Pancreas (tissue), 10 donors: ENCODE measurements at regions not wholly inside any gene's neighbourhood (a gene's known extent, or its start where the extent isn't known, plus 50 kb on each side); places are given as distances from the start of the nearest gene placed in this dataset.

Source experiments
- ATAC-seq, 4 donors: fragments of 200-7000 bp; cut with Tn5 transposase; one replicate each; pipeline versions ENCODE4 v1.8.0 to v1.9.1; 2020; ENCODE audit warnings: mild to moderate bottlenecking in 4 of 4, moderate library complexity in 4 of 4
- DNase-seq, 6 donors: peaks; one replicate each; pipeline ENCODE4 v3.0.0-alpha.2; 2020
- FAIRE-seq: peaks from 2 replicates; lab custom pipeline; 2012; peaks lifted over from hg19 to GRCh38; lab: Jason Lieb, UNC
- H3K27ac ChIP-seq, 4 donors: fragments of 200-600 bp; sonication (generic); 1 replicate in 3 of 4; 2 replicates in 1 of 4; pipeline versions ENCODE4 v1.5.0 to v1.8.0; 2020
- H3K27me3 ChIP-seq, 4 donors: fragments of 200-600 bp; one replicate each; pipeline ENCODE4 v1.8.0; 2021
- H3K36me3 ChIP-seq, 3 donors: fragments of 200-600 bp; sonication (generic) in 1 of 3; one replicate each; pipeline versions ENCODE4 v1.5.0 to v1.8.0; 2020 to 2021
- H3K4me1 ChIP-seq, 3 donors: fragments of 200-600 bp; one replicate each; pipeline ENCODE4 v1.8.0; 2021
- H3K4me3 ChIP-seq, 4 donors: fragments of 200-600 bp; sonication (generic) in 2 of 4; one replicate each; pipeline versions ENCODE4 v1.5.0 to v1.8.0; 2020 to 2021
- H3K9me3 ChIP-seq, 4 donors: fragments of 200-600 bp; one replicate each; pipeline ENCODE4 v1.8.0; 2021
- WGBS, 2 donors: extraction: QIAGEN DNeasy Blood & Tissue Kit; methylation state at CpG; one replicate each; pipeline ENCODE4 v1.1.7; 2013; 5-methylcytosine and 5-hydroxymethylcytosine counted together
- intact Hi-C, 3 donors: fragments of 100-400 bp; cut with DNase I; formaldehyde crosslinking; loops; one replicate each; pipeline versions ENCODE4 v1.11.1 to v1.14.2; 2022
- TF ChIP-seq, protein P1 (sequence below), 4 donors: fragments of 200-600 bp; sonication (generic) in 3 of 4; IDR thresholded peaks; one replicate each; pipeline versions ENCODE4 v1.5.0 to v1.8.0; 2021; ENCODE audit warnings: antibody characterized with exemption in 4 of 4
- donor health status: healthy with polysubstance abuse.
- donor health status: DM: no; HTN: no; CAD: no; lungs with moderate emphysema.
- donor health status: DM: no; HTN: no; CAD: no.
- donor health status: control.
- donor health status: control.
- donor health status: Bipolar disorder and iron deficiency.
- donor health status: DM: yes; HTN: yes; CAD: no.
- donor health status: DM: no; HTN: no; CAD: no.
- donor health status: DM: no; HTN: no; CAD: no.
- donor health status: DM: yes; HTN: yes; CAD: no.

DNA sequence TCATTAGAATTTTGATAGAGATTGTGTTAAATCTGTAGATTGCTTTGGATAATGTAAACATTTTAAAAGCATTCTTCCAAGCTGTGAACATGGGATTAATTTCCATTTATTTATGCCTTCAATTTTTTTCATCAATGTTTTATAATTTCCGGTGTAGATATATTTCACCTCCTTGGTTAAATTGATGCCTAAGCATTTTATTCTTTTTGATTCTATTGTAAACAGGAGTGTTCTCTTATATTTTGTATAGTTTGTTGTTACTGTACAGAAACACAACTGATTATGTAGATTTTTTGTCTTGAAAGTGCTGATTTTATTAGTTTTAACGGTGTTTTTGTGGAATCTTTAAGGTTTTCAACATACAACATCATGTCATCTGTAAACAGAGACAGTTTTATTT, 355.0 kb downstream of the EDEM1 start:
- no peak for ATAC-seq
- no peak for DNase-seq
- TF ChIP-seq, protein P1, sequence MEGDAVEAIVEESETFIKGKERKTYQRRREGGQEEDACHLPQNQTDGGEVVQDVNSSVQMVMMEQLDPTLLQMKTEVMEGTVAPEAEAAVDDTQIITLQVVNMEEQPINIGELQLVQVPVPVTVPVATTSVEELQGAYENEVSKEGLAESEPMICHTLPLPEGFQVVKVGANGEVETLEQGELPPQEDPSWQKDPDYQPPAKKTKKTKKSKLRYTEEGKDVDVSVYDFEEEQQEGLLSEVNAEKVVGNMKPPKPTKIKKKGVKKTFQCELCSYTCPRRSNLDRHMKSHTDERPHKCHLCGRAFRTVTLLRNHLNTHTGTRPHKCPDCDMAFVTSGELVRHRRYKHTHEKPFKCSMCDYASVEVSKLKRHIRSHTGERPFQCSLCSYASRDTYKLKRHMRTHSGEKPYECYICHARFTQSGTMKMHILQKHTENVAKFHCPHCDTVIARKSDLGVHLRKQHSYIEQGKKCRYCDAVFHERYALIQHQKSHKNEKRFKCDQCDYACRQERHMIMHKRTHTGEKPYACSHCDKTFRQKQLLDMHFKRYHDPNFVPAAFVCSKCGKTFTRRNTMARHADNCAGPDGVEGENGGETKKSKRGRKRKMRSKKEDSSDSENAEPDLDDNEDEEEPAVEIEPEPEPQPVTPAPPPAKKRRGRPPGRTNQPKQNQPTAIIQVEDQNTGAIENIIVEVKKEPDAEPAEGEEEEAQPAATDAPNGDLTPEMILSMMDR (IDR thresholded peaks at IDR 0.05): no peak
- intact Hi-C loops: no loop called here
- no peak overlapping the region for H3K4me3 ChIP-seq
- WGBS, 2 donors: 61 to 76% methylated on average over 2 of the region's 2 CpGs
- no peaks in the 10 kb centered on the region for H3K4me1 ChIP-seq
- no peak for FAIRE-seq
- peaks cover 0 to 8% (median 0%) of the 10 kb centered on the region in 4 donors for H3K9me3 ChIP-seq
- no peak overlapping the region for H3K27ac ChIP-seq
- H3K36me3 ChIP-seq: no peaks in the 10 kb centered on the region
- H3K27me3 ChIP-seq: no peaks in the 10 kb centered on the region

DNA sequence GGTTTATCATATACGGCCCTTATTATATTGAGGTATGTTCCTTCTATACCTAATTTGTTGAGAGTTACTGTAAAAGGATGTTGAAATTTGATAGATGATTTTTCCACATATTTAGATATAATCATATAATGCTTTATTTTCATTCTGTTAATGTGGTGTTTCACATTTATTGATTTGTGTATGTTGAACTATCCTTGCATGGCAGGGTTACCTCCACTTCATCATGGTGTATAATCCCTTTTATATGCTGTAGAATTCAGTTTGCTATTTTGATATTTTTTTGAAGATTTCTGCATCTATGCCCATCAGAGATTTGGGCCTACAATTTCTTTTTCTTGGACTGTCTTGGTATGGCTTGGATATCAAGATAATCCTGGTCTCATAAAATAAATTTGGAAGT, 355.5 kb downstream of the EDEM1 start:
- Histone ChIP-seq H3K27me3 (no peaks in the 10 kb centered on the region), H3K27ac (no peak overlapping the region), H3K4me1 (no peaks in the 10 kb centered on the region), H3K9me3 (peaks cover 0 to 8% (median 0%) of the 10 kb centered on the region in 4 donors), H3K4me3 (no peak overlapping the region), H3K36me3 (no peaks in the 10 kb centered on the region)
- 81 to 86% methylated on average over 1 of the region's 1 CpG for WGBS, 2 donors
- no peak for DNase-seq
- no peak for ATAC-seq
- FAIRE-seq: no peak
- intact Hi-C loops: no loop called here
- TF ChIP-seq, protein P1 (IDR thresholded peaks at IDR 0.05): no peak

DNA sequence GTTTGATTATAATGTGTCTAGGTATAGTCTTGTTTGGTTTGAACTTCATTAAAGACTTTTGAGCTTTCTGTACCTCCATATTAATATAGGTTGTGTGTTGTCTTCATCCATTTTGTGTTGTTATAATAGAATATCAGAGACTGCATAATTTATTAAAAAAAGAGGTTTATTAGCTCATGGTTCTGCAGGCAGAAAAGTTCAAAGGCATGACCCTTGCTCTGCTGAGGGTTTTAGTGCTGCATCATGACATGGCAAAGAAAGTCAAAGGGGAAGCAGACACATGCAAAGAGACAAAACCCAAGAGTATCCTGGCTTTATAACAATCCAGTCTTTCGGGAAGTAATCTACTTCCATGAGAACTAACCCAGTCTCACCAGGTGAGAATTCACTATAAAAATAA, 358.2 kb downstream of the EDEM1 start:
- peaks cover 0 to 8% (median 0%) of the 10 kb centered on the region in 4 donors for H3K9me3 ChIP-seq
- no peaks in the 10 kb centered on the region for H3K4me1 ChIP-seq
- no peak for DNase-seq
- no peaks in the 10 kb centered on the region for H3K27me3 ChIP-seq
- H3K36me3 ChIP-seq: no peaks in the 10 kb centered on the region
- TF ChIP-seq, protein P1 (IDR thresholded peaks at IDR 0.05): no peak
- intact Hi-C loops: no loop called here
- no peak overlapping the region for H3K4me3 ChIP-seq
- no peak overlapping the region for H3K27ac ChIP-seq
- ATAC-seq: no peak
- 48 to 57% methylated on average over 1 of the region's 1 CpG for WGBS, 2 donors
- FAIRE-seq: no peak

DNA sequence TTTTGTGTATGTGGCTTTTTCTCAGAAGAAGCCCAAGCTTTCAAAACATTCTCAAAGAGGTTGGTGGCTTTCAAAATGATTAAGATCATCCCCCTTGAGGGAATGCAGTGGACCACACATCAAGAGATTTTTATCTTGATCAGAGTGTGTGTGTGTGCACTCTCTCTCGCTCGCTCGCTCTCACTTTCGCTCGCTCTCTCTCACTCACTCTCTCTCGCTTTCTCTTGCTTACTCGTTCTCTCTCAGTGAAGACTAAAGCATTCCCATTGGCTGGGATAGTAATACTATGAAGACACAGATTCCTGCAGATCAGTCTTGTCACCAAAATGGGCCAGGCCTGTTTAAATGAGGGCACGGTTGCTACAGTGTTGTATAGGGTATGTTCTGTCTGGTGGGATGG, 365.7 kb downstream of the EDEM1 start:
- DNase-seq (no peak), FAIRE-seq (no peak), ATAC-seq (no peak)
- TF ChIP-seq, protein P1 (IDR thresholded peaks at IDR 0.05): no peak
- H3K36me3 ChIP-seq: no peaks in the 10 kb centered on the region
- 91 to 94% methylated on average over 8 of the region's 8 CpGs for whole genome bisulfite sequencing, 2 donors
- no peaks in the 10 kb centered on the region for H3K27me3 ChIP-seq
- no peak overlapping the region for H3K4me3 ChIP-seq
- intact Hi-C loops: no loop called here
- no peak overlapping the region for H3K27ac ChIP-seq
- H3K9me3 ChIP-seq: no peaks in the 10 kb centered on the region
- peaks cover 0 to 3% (median 0%) of the 10 kb centered on the region in 3 donors for H3K4me1 ChIP-seq

DNA sequence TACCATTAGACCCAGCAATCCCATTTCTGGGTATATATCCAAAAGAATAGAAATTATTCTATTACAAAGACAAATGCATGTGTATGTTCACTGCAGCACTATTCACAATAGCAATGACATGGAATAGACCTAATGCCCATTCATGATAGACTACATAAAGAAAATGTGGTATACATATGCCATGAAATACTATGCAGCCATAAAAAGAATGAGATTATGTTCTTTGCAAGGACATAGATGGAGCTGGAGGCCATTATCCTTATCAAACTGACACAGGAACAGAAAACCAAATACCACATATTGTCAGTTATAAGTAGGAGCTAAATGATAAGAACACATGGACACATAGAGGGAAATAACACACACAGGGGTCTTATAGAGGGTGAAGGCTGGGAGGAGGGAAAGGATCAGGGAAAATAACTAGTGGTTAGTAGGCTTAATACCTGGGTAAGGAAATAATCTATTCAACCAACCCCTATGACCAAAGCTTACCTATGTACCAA, 366.8 kb downstream of the EDEM1 start:
- H3K4me1 ChIP-seq: peaks cover 0 to 3% (median 0%) of the 10 kb centered on the region in 3 donors
- no peak overlapping the region for H3K27ac ChIP-seq
- H3K9me3 ChIP-seq: no peaks in the 10 kb centered on the region
- no peak for FAIRE-seq
- no peak for DNase-seq
- TF ChIP-seq, protein P1 (IDR thresholded peaks at IDR 0.05): no peak
- no peak overlapping the region for H3K4me3 ChIP-seq
- no peaks in the 10 kb centered on the region for H3K36me3 ChIP-seq
- ATAC-seq: no peak
- H3K27me3 ChIP-seq: no peaks in the 10 kb centered on the region
- intact Hi-C loops: no loop called here
